HepG2 (cell line): ENCODE measurements at regions not wholly inside any gene's neighbourhood (a gene's known extent, or its start where the extent isn't known, plus 50 kb on each side); places are given as distances from the start of the nearest gene placed in this dataset.

Source experiments
- ATF4 ChIP-seq, 2 experiments: fragments of 450-650 bp in 1 of 2; sonication (generic) in 1 of 2; formaldehyde crosslinking; IDR thresholded peaks; 2 replicates each; pipeline versions ENCODE4 v1.5.0 to v1.8.0; 2020 to 2022; ENCODE audit warnings: mild to moderate bottlenecking in 1 of 2, missing genetic modification reagents in 1 of 2
- CBFB ChIP-seq: sonication (generic); formaldehyde crosslinking; IDR thresholded peaks from 2 replicates; pipeline ENCODE4 v1.4.0; 2020; ENCODE audit warnings: missing genetic modification reagents
- MYC ChIP-seq: sonication (generic); formaldehyde crosslinking; IDR thresholded peaks from 2 replicates; pipeline ENCODE4 v1.9.0; 2021; ENCODE audit warnings: missing genetic modification reagents, borderline replicate concordance
- ZNF776 ChIP-seq: sonication (generic); formaldehyde crosslinking; IDR thresholded peaks from 2 replicates; pipeline ENCODE4 v1.4.0; 2020; ENCODE audit warnings: mild to moderate bottlenecking, missing genetic modification reagents

- no peak for TF ChIP-seq MYC (CRISPR knock-in tag)
- no peak for TF ChIP-seq ZNF776 (CRISPR knock-in tag)
- TF ChIP-seq CBFB (CRISPR knock-in tag), result no peak
- no peak for TF ChIP-seq ATF4 (CRISPR knock-in tag; IDR thresholded peaks at IDR 0.05)
Measured at GRCh38 chr13:90880790-90881189, 466.7 kb upstream of the MIR17HG start.
